Body of pancreas (tissue), 4 donors: ENCODE measurements at regions not wholly inside any gene's neighbourhood (a gene's known extent, or its start where the extent isn't known, plus 50 kb on each side); places are given as distances from the start of the nearest gene placed in this dataset.

Source experiments
- POLR2A ChIP-seq, 3 donors: fragments of 450-650 bp; IDR thresholded peaks; one replicate each; pipeline ENCODE4 v1.6.1; 2016; ENCODE audit warnings: antibody characterized with exemption in 3 of 3, mild to moderate bottlenecking in 2 of 3
- TF ChIP-seq, protein P1 (sequence below), 7 experiments: fragments of 450-650 bp in 4 of 7; fragments of 200-600 bp in 3 of 7; sonication (generic) in 3 of 7; IDR thresholded peaks; one replicate each; pipeline ENCODE4 v1.5.1; 2016 to 2019; ENCODE audit warnings: antibody characterized with exemption in 7 of 7

DNA sequence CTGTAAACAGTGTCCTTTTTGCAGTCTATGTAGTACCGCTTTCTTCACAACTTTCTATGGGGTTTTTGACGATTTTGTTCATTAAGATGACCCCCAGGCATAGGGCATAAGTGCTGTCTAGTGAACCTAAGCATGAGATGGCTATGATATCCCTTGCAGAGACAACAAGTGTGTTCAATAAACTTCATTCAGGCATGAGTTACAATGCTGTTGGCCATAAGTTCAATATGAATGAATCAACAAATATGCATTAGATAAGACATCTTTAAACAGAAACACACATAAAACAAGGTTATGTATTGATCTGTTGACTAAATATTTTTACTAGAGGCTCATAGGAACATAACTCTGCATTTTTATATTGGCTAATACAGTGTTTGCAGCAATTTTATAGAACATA, 1322.0 kb downstream of the ARAP2 start:
- TF ChIP-seq POLR2A (IDR thresholded peaks at IDR 0.05): no peak
- TF ChIP-seq, protein P1, sequence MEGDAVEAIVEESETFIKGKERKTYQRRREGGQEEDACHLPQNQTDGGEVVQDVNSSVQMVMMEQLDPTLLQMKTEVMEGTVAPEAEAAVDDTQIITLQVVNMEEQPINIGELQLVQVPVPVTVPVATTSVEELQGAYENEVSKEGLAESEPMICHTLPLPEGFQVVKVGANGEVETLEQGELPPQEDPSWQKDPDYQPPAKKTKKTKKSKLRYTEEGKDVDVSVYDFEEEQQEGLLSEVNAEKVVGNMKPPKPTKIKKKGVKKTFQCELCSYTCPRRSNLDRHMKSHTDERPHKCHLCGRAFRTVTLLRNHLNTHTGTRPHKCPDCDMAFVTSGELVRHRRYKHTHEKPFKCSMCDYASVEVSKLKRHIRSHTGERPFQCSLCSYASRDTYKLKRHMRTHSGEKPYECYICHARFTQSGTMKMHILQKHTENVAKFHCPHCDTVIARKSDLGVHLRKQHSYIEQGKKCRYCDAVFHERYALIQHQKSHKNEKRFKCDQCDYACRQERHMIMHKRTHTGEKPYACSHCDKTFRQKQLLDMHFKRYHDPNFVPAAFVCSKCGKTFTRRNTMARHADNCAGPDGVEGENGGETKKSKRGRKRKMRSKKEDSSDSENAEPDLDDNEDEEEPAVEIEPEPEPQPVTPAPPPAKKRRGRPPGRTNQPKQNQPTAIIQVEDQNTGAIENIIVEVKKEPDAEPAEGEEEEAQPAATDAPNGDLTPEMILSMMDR (IDR thresholded peaks at IDR 0.05): no peak
